COLO668 (cell line): ENCODE measurements at regions not wholly inside any gene's neighbourhood (a gene's known extent, or its start where the extent isn't known, plus 50 kb on each side); places are given as distances from the start of the nearest gene placed in this dataset.
A peak's percentile ranks its signal among the peaks of the same experiment; 100 is the strongest.
"Not testable (repeated sequence)": the region's sequence is repeated elsewhere in the genome, so short reads cannot be mapped to it uniquely, and the experiment has no call there.

Source experiments
- DNase-seq: peaks from one replicate; lab custom pipeline; 2025; ENCODE audit not compliant: unreplicated experiment; lab: John Stamatoyannopoulos, UW

DNA sequence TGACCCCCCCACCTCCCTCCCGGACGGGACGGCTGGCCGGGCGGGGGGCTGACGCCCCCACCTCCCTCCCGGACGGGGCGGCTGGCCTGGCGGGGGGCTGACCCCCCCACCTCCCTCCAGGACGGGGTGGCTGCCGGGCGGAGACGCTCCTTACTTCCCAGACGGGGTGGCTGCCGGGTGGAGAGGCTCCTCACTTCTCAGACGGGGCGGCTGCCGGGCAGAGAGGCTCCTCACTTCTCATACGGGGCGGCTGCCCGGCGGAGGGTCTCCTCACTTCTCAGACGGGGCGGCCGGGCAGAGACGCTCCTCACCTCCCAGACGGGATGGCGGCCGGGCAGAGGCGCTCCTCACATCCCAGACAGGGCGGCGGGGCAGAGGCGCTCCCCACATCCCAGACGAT lies 84.7 kb downstream of the OR2B2 start:
- not testable (repeated sequence) for DNase-seq

DNA sequence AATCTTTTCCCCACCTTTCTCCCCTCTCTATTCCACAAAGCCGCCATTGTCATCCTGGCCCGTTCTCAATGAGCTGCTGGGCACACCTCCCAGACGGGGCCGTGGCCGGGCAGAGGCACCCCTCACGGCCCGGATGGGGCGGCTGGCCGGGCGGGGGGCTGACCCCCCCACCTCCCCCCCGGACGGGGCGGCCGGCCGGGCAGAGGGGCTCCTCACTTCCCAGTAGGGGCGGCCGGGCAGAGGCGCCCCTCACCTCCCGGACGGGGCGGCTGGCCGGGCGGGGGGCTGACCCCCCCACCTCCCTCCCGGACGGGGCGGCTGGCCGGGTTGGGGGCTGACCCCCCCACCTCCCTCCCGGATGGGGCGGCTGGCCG lies 85.6 kb downstream of the OR2B2 start:
- not testable (repeated sequence) for DNase-seq

DNA sequence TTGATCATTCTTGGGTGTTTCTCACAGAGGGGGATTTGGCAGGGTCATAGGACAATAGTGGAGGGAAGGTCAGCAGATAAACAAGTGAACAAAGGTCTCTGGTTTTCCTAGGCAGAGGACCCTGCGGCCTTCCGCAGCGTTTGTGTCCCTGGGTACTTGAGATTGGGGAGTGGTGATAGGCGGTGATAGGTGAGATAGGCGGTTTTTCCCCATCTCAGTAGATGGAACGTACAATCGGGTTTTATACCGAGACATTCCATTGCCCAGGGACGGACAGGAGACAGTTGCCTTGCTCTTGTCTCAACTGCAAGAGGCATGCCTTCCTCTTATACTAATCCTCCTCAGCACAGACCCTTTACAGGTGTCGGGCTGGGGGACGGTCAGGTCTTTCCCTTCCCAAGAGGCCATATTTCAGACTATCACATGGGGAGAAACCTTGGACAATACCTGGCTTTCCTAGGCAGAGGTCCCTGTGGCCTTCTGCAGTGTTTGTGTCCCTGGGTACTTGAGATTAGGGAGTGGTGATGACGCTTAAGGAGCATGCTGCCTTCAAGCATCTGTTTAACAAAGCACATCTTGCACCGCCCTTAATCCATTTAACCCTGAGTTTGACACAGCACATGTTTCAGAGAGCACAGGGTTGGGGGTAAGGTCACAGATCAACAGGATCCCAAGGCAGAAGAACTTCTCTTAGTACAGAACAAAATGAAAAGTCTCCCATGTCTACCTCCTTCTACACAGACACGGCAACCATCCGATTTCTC lies 86.2 kb downstream of the OR2B2 start:
- DNase-seq, result peak; percentile 2

DNA sequence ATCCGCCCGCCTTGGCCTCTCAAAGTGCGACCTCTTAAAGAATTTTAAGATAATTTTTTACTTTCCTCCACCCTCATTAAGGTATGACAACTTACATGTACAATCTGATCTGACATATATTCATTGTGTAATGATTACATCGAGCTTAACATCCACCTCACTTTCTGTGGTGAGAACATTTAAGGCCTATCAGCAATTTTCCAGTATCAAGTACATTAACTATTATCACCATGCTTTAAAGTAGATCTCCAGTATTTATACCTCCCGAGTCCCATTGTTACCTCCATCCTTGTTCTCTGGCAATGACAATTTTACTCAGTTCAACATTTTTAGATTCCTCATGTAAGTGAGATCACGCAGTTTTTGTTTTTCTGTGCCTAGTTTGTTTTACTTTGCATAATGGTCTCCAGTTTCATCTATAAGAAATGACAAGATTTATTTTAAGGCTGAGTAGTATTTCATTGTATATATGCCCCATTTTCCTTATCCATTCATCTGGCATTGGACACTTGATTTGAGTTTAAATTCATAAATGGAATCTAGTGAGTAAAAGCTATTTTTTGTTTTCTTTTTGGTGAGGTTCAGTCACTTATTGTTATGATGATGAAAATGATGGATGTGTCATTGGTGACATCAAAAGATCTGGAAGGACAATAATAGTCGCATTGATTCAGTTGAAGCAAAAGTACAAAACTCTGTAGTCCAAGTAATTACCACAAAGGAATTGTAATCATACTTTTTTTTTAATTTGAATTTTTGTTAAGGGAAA lies 87.0 kb downstream of the OR2B2 start:
- DNase-seq, result no peak

DNA sequence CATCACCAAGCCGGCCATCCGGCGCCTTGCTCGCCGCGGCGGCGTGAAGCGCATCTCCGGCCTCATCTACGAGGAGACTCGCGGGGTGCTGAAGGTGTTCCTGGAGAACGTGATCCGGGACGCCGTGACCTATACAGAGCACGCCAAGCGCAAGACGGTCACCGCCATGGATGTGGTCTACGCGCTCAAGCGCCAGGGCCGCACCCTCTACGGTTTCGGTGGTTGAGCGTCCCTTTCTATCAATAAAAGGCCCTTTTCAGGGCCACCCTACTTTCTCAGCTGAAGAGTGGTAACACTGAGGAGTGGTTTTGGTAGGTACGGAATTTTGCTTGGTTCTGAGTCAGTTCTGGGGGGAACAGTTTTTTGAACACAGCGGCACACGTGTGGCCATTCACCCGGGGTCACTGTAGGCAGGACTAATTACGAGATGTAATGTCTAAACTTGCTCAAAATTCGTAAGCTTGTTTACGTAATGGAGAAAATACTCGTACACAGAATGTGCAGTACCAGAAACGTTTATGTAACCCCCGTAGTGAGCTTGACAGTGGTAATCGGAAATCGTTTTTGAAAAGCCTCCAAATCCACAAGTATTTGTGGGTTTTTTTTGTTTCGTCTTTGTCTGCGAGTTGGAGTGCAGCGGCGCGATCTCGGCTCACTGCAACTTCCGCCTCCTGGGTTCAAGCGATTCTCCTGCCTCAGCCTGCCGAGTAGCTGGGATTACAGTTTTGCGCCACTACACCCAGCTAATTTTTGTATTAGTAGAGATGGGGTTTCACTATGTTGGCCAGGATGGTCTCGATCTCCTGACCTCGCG lies 87.8 kb downstream of the OR2B2 start:
- DNase-seq, result peak; percentile 13

GRCh38 chr6:27823714-27824210 lies 88.4 kb downstream of the OR2B2 start:
- DNase-seq, result peak; percentile 45

- DNase-seq, result no peak
These were observed 95.3 kb downstream of the OR2B2 start for GRCh38 chr6:27816906-27817305.

DNA sequence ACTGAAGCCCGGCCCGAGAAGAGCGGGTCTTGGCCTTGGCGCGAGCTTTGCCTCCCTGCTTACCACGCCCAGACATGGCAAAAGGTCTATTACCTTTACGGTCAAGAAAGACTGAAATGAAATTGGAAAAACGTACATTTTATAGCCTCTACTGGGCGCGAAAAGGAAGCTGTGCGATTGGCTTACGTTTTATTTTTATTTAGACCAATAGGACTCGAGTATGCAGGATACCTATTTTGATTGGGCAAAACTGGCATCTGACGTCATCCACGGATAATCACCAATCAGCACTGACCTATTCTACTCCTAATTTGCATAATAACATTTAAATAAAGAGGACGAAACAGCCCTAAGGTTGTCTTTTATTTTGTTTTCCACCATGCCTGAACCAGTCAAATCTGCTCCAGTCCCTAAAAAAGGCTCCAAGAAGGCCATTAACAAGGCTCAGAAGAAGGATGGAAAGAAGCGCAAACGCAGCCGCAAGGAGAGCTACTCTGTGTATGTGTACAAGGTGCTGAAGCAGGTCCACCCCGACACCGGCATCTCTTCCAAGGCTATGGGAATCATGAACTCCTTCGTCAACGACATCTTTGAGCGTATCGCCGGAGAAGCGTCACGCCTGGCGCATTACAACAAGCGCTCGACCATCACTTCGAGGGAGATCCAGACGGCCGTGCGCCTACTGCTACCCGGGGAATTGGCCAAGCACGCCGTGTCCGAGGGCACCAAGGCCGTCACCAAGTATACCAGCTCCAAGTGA lies 97.4 kb downstream of the OR2B2 start:
- DNase-seq, result peak; percentile 65

- not testable (repeated sequence) for DNase-seq
These were observed 97.9 kb downstream of the OR2B2 start for GRCh38 chr6:27814415-27814664.

DNA sequence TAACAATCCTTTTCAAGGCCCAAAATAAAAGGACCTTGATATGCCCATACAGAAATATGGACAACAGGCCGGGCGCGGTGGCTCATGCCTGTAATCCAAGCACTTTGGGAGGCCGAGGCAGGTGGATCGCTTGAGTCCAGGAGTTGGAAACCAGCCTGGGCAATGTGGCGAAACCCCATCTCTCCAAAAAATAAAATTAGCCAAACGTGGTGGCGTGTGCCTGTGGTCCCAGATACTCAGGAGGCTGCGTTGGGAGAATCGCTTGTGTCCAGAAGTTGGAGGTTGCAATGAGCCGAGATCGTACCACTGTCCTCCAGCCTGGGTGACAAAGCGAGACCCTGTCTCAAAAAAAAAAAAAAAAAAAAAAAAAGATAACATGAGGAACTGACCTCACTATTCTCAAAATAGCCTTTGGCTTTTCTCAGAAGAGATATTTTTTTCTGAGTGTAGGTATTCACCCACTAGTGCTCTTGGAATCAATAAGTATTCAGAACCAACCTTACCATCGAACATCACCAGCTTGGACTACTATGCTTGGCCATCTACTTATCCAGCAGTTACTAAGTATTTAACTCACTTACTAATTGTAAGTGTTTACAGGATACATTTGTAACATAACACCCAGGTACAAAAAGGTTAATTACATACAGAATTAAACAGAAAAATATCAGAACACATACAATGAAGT lies 99.2 kb downstream of the OR2B2 start:
- DNase-seq, result no peak

- no peak for DNase-seq
These were observed 100.0 kb downstream of the OR2B2 start for GRCh38 chr6:27812078-27812804.

DNA sequence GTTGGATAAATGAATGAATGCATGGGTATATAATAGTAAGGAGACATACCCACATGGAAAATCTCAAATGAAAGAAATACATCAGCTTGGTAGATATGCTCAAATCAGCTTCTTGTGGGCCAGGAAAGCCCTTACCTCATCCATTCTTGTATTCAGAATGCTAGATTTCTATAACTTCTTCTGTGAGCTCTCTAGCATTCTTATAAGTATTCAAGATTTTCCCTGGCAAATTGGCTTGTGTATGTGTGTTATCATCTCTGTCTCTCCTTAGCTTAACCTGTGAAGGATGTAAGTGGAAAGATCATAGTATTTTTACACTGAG lies 100.8 kb downstream of the OR2B2 start:
- no peak for DNase-seq

DNA sequence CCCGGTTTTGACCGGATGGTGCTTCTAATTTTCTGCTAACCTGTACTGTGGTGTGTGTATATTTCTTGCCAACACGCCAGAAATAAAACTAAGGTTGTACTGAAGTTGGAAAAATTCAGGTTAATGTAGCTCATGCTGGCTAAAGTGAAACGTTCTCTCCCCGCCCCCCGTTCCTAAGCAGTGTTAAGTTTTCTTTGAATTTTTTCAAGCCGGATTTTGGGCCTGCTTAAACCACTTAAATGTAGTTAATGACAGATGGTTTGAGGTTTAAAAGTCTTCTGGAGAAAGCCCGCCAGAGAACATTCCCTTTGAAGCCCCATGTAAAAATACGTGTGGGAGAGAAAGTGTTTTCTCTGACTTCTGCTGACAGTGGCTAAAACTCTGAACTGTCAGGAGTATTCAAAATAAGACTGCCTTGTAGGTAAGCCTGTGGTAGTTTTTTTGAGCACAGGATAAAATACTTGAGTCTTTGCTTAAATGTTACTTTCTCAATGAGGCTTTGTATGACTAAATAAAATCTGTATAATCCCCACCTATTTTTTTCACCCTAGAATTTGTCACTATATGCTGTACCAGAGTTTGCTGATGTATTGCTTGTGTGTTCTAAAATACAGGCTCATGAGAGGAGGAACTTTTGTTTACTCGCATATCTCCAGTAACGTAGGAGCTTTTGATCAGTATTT lies 101.3 kb downstream of the OR2B2 start:
- no peak for DNase-seq

DNA sequence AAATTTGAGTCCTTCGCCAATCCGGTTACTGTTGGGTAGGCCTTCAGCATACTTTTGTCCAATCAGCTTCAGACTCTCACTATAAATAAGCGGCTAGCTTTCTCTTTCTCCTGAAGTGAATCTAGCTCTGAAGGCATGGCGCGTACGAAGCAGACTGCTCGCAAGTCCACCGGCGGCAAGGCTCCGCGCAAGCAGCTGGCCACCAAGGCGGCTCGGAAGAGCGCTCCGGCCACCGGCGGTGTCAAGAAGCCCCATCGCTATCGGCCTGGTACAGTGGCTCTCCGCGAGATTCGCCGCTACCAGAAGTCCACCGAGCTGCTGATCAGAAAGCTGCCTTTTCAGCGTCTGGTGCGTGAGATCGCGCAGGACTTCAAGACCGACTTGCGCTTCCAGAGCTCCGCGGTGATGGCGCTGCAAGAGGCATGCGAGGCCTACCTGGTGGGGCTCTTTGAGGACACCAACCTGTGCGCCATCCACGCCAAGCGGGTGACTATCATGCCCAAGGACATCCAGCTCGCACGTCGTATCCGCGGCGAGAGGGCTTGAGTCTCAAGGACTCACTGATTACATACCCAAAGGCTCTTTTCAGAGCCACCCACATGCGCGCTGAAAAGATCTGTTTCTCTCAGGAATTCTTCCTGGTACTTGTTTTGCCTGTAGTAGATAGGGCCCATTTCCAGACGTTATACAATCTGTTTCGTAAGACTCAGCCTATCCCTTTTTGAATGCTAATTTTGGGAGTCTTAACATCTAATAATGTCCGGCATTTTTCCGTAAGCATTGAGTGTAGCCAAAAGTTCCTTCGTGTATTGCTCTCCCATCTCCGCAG lies 102.0 kb downstream of the OR2B2 start:
- DNase-seq, result peak; percentile 69

DNA sequence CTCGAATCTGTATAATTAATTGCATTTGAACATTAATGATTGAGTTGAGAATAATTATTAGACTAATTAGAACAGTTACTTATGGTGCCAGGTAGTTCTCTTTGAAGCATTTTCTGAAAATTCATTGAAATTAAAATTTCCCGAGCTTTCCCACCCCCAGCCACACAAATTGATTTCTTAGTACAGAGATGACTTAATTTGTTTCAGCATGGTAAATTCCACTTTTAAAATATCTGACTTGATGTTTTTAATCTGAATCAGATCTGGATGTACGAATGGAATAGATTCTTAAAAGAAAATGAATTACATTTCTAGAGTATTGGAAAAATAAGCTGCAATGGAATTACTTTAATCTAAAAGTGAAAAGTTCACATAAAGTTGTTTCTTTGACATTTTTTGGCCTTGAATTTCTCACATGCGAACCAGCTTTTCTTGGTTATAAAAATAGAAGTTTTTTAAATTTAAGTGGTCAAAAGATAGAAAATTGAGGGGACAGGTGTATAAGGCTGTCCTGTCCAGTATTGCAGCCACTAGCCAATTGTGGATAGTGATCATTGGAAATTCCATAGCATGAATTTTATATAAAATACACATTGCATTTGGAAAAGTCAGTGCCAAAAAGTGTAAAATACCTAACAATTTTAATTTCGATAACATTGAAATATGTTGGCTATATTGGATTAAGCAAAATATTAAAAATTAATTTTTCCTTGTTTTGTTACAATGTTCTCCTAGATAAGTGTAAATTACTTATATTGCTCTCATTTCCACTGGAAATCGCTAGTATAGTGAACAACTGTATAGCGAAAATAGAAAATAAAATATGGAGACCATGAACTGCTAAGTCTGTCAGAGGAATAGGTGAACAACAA lies 102.9 kb downstream of the OR2B2 start:
- no peak for DNase-seq

DNA sequence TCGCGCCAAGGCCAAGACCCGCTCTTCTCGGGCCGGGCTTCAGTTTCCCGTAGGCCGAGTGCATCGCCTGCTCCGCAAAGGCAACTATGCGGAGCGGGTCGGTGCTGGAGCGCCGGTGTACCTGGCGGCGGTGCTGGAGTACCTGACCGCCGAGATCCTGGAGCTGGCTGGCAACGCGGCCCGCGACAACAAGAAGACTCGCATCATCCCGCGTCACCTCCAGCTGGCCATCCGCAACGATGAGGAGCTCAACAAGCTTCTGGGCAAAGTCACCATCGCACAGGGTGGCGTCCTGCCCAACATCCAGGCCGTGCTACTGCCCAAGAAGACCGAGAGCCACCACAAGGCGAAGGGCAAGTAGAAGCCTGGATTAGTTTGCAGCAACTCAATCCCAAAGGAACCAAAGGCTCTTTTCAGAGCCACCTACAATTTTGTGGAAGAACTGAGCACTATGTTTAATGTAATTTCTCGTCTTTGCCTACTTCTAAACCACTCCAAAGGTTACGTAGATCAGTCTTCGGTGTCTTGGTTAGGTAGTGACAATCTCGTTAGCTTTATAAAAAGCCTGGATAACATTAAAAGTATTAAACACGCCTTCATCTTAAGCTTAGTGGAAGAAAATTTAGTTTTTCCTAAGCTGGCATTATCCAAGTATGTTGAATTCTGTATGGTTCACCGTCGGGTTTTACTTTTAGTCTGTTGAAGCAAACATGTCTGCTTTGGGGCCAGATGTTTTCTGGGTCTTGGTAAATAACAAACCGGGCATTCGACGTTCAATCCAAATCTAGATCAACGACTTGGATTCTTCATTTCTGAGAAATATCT lies 103.7 kb downstream of the OR2B2 start:
- peak; percentile 3 for DNase-seq
